Hepatocyte (in vitro differentiated cells): ENCODE measurements at regions not wholly inside any gene's neighbourhood (a gene's known extent, or its start where the extent isn't known, plus 50 kb on each side); places are given as distances from the start of the nearest gene placed in this dataset.

Source experiments
- DNase-seq: peaks from one replicate; pipeline ENCODE4 v3.0.0-alpha.2; 2016; ENCODE audit warnings: low spot score
- H2AFZ ChIP-seq: fragments of 200-600 bp; sonication (generic); 2 replicates; pipeline ENCODE4 v1.6.0; 2016; ENCODE audit warnings: antibody characterized with exemption, mild to moderate bottlenecking
- H3K27ac ChIP-seq: fragments of 200-600 bp; sonication (generic); 2 replicates; pipeline ENCODE4 v1.5.1; 2016; ENCODE audit warnings: mild to moderate bottlenecking
- H3K27me3 ChIP-seq: fragments of 200-600 bp; sonication (generic); 2 replicates; pipeline ENCODE4 v1.6.1; 2016
- H3K36me3 ChIP-seq: fragments of 200-600 bp; sonication (generic); replicated peaks from 2 replicates; pipeline ENCODE4 v1.5.1; 2016; ENCODE audit warnings: low read depth; ENCODE audit not compliant: insufficient read depth
- H3K4me1 ChIP-seq: fragments of 200-600 bp; sonication (generic); 2 replicates; pipeline ENCODE4 v1.5.1; 2016; ENCODE audit warnings: mild to moderate bottlenecking, moderate library complexity; ENCODE audit not compliant: insufficient read depth
- H3K4me2 ChIP-seq: fragments of 200-600 bp; sonication (generic); 2 replicates; pipeline ENCODE4 v1.6.0; 2016
- H3K4me3 ChIP-seq: fragments of 200-600 bp; sonication (generic); 2 replicates; pipeline ENCODE4 v1.5.1; 2016; ENCODE audit warnings: mild to moderate bottlenecking
- H3K79me2 ChIP-seq: fragments of 200-600 bp; sonication (generic); 2 replicates; pipeline ENCODE4 v1.6.0; 2017; ENCODE audit warnings: mild to moderate bottlenecking
- H3K9me2 ChIP-seq: fragments of 200-600 bp; sonication (generic); replicated peaks from 2 replicates; pipeline ENCODE4 v1.6.0; 2017; ENCODE audit warnings: mild to moderate bottlenecking; ENCODE audit not compliant: insufficient read depth
- H3K9me3 ChIP-seq: fragments of 200-600 bp; sonication (generic); 2 replicates; pipeline ENCODE4 v1.5.1; 2016; ENCODE audit warnings: low read depth, mild to moderate bottlenecking
- H4K20me1 ChIP-seq: fragments of 200-600 bp; sonication (generic); 2 replicates; pipeline ENCODE4 v1.6.0; 2016; ENCODE audit warnings: mild to moderate bottlenecking; ENCODE audit not compliant: insufficient read depth, poor library complexity, severe bottlenecking
- EZH2 ChIP-seq: fragments of 200-600 bp; sonication (generic); IDR thresholded peaks from 2 replicates; pipeline ENCODE4 v1.6.1; 2016; ENCODE audit warnings: antibody characterized with exemption, mild to moderate bottlenecking, borderline replicate concordance
- EZH2phosphoT487 ChIP-seq: fragments of 200-600 bp; sonication (generic); IDR thresholded peaks from one replicate; pipeline ENCODE4 v1.6.1; 2018; ENCODE audit warnings: antibody characterized with exemption, mild to moderate bottlenecking, low read depth, moderate library complexity; ENCODE audit not compliant: unreplicated experiment, severe bottlenecking
- WGBS: methylation state at CpG from one replicate; pipeline ENCODE4 v1.1.6; 2016; ENCODE audit warnings: low lambda C conversion rate; ENCODE audit errors: missing lambda C conversion rate; 5-methylcytosine and 5-hydroxymethylcytosine counted together
- TF ChIP-seq, protein P1 (sequence below): fragments of 200-600 bp; sonication (generic); IDR thresholded peaks from 2 replicates; pipeline ENCODE4 v1.5.1; 2016; ENCODE audit warnings: antibody characterized with exemption, mild to moderate bottlenecking; ENCODE audit not compliant: poor library complexity

DNA sequence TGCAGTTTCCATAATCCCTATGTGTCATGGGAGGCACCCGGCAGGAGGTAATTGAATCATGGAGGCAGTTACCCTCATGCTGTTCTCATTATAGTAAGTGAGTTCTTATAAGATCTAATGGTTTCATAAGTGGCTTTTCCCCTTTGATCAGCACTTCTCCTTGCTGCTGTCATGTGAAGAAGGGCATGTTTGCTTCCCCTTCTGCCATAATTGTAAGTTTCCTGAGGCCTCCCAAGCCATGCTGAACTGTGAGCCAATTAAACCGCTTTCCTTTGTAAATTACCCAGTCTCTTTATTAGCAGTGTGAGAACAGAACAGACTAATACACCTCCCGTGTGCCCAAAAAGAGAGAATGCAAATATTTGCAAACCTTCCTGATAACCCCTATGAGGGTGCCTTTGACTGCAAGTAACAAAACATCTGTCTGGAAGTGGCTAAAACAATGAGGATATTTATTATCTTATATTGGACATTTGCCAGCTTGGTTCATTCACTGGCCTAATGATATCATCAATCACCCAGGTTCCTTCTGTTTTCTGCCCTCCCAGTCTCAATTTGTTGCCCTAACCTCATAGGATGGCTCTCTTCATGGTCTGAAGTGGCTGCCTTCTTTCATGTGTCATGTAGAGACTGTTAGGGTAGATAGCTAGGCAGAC, 68.7 kb downstream of the BHLHE40 start:
- Histone ChIP-seq H3K27ac (no peak overlapping the region), H3K4me2 (no peak overlapping the region), H4K20me1 (no peaks in the 10 kb centered on the region), H3K79me2 (no peaks in the 10 kb centered on the region), H3K36me3 (no peaks in the 10 kb centered on the region), H3K4me3 (no peak overlapping the region), H3K27me3 (no peaks in the 10 kb centered on the region), H2AFZ (no peak overlapping the region), H3K9me3 (no peaks in the 10 kb centered on the region), H3K4me1 (peaks cover 9% of the 10 kb centered on the region), H3K9me2 (no peaks in the 10 kb centered on the region)
- TF ChIP-seq, protein P1, sequence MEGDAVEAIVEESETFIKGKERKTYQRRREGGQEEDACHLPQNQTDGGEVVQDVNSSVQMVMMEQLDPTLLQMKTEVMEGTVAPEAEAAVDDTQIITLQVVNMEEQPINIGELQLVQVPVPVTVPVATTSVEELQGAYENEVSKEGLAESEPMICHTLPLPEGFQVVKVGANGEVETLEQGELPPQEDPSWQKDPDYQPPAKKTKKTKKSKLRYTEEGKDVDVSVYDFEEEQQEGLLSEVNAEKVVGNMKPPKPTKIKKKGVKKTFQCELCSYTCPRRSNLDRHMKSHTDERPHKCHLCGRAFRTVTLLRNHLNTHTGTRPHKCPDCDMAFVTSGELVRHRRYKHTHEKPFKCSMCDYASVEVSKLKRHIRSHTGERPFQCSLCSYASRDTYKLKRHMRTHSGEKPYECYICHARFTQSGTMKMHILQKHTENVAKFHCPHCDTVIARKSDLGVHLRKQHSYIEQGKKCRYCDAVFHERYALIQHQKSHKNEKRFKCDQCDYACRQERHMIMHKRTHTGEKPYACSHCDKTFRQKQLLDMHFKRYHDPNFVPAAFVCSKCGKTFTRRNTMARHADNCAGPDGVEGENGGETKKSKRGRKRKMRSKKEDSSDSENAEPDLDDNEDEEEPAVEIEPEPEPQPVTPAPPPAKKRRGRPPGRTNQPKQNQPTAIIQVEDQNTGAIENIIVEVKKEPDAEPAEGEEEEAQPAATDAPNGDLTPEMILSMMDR = no peak
- TF ChIP-seq EZH2phosphoT487 = no peak
- TF ChIP-seq EZH2 = no peak
- DNase-seq = no peak
- 62% methylated on average over 3 of the region's 3 CpGs for WGBS

DNA sequence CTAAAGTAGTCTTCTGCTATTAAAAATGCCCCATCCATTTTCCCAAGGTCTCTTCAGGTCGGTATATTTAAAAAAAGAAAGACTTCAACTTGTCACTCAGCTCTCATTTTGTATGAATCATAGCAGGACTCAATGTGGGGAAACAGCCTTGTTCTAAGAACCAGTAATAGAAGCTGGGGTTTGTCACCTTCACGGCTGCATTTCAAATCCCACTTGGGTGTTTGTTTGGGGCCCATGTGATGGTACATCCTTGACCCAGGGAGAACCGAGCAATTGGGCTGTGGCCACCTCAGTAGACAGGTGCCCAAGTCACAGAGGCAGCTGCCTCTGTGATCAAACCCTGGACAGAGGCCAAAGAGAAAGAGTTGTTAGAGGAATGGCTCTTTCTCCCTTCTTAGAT, 70.3 kb upstream of the ARL8B start:
- Histone ChIP-seq H3K36me3 (no peaks in the 10 kb centered on the region), H3K9me2 (no peaks in the 10 kb centered on the region), H3K27ac (peak overlapping the region; percentile 79), H3K4me2 (no peak overlapping the region), H3K79me2 (no peaks in the 10 kb centered on the region), H3K9me3 (no peaks in the 10 kb centered on the region), H2AFZ (no peak overlapping the region), H3K4me3 (no peak overlapping the region), H4K20me1 (no peaks in the 10 kb centered on the region), H3K4me1 (peaks cover 6% of the 10 kb centered on the region), H3K27me3 (no peaks in the 10 kb centered on the region)
- no peak for DNase-seq
- WGBS = 83% methylated on average over 3 of the region's 3 CpGs
- no peak for TF ChIP-seq EZH2

DNA sequence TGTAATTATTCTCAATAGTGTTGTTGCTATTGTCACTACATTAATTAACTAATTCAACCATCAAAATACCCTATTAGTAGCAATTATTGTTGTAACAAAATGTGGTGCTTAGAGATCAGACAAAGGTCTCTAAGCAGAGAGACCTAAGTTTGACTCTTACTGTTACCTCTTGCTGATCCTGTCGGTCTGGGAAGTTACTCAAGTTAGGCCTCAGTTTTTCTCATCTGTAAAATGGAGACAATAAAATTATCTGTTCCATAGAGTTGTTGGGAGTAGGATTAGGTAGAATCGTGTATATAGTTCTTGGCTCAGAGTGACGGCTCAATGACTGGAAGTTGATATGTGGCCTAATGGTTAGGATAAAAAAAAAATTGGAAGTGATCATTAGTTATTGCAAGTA, 69.8 kb upstream of the ARL8B start:
- DNase-seq = no peak
- Histone ChIP-seq H3K9me2 (no peaks in the 10 kb centered on the region), H3K4me2 (no peak overlapping the region), H3K4me3 (no peak overlapping the region), H3K9me3 (no peaks in the 10 kb centered on the region), H2AFZ (no peak overlapping the region), H3K4me1 (peaks cover 6% of the 10 kb centered on the region), H3K79me2 (no peaks in the 10 kb centered on the region), H3K36me3 (no peaks in the 10 kb centered on the region), H4K20me1 (no peaks in the 10 kb centered on the region), H3K27me3 (no peaks in the 10 kb centered on the region), H3K27ac (peak overlapping the region; percentile 79)
- 95% methylated on average over 3 of the region's 3 CpGs for WGBS
- TF ChIP-seq, protein P1 = no peak
- no peak for TF ChIP-seq EZH2phosphoT487
- TF ChIP-seq EZH2 = no peak

DNA sequence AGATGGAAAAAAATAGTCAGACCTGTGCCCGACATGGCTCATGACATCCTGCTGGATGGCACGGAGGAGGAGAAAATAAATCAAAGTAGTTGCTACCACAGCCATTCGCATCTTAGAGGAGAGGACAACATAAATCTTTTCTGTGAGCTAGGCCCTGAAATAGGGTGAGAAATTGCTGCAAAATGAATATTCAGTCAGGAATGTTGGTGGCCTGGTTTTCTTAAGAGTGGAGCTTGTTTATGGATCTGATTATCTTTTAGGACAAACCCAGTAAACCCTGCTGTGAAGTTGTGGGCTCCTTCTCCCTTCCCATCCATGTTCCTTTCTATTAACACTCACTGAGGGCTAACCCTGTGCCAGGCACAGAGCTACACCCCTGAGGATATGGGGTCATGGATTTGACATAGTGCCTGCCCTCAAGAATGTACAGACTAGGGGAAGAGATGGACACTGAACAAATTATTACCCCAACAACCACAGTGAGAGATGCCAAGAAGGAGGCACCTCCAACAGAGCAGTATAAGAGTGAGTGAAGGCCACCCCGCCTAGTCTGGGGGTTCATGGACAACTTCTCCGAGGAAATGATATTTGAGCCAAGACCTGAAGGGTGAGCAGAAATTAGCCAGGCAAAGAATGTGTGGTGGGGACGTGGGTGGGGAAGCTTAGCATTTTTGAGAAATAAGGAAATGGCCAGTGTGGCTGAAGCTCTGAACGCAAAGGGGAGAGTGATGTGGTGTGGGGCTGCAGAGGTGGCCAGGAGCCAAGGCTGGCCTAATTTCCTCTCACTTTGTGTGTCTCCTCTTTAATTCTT, 68.9 kb upstream of the ARL8B start:
- Histone ChIP-seq H3K4me2 (no peak overlapping the region), H3K27ac (peak overlapping the region; percentile 88), H3K4me1 (peaks cover 6% of the 10 kb centered on the region), H3K36me3 (no peaks in the 10 kb centered on the region), H2AFZ (no peak overlapping the region), H3K27me3 (no peaks in the 10 kb centered on the region), H4K20me1 (no peaks in the 10 kb centered on the region), H3K9me2 (no peaks in the 10 kb centered on the region), H3K9me3 (no peaks in the 10 kb centered on the region), H3K4me3 (no peak overlapping the region), H3K79me2 (no peaks in the 10 kb centered on the region)
- TF ChIP-seq EZH2 (no peak), EZH2phosphoT487 (no peak)
- TF ChIP-seq, protein P1 = no peak
- 74% methylated on average over 7 of the region's 7 CpGs for whole genome bisulfite sequencing
- peak; percentile 43 for DNase-seq
